ENCODE measurements at regions not wholly inside any gene's neighbourhood (a gene's known extent, or its start where the extent isn't known, plus 50 kb on each side); places are given as distances from the start of the nearest gene placed in this dataset.
"Not testable (repeated sequence)": the region's sequence is repeated elsewhere in the genome, so short reads cannot be mapped to it uniquely, and the experiment has no call there.

- peak; percentile 47 for DNase-seq
Measured at GRCh38 chr14:34081576-34082136, 130.8 kb upstream of the EGLN3 start.

GRCh38 chr14:34081101-34081575 is 130.3 kb upstream of the EGLN3 start:
- H3K4me3 Mint-ChIP-seq, result no peak overlapping the region
- no peaks in the 10 kb centered on the region; the same call in 1 of the 2 replicates for H3K36me3 Mint-ChIP-seq (ENCODE audit: low read depth)
- no peak for DNase-seq
- peaks cover 7% of the 10 kb centered on the region for H3K9me3 Mint-ChIP-seq
- H3K27ac Mint-ChIP-seq, result 0 out of 2 replicates have a peak overlapping the region, but pooled peaks have one; percentile 2
- H3K27me3 Mint-ChIP-seq (ENCODE audit: insufficient read depth), result peaks cover 5% of the 10 kb centered on the region; the same call in 1 of the 2 replicates
- peaks cover 17% of the 10 kb centered on the region for H3K4me1 Mint-ChIP-seq (ENCODE audit: low read depth)
- no peak for TF ChIP-seq CTCF (IDR thresholded peaks at IDR 0.05)

More at GRCh38 chr14:34081576-34082136, 130.8 kb upstream of the EGLN3 start:
- Mint-ChIP-seq H3K27ac (no peak overlapping the region), H3K4me1 (ENCODE audit: low read depth) (peaks cover 17% of the 10 kb centered on the region), H3K4me3 (no peak overlapping the region), H3K36me3 (ENCODE audit: low read depth) (no peaks in the 10 kb centered on the region; the same call in 1 of the 2 replicates), H3K9me3 (peaks cover 7% of the 10 kb centered on the region), H3K27me3 (ENCODE audit: insufficient read depth) (peaks cover 5% of the 10 kb centered on the region; the same call in 1 of the 2 replicates)
- no peak for TF ChIP-seq CTCF (IDR thresholded peaks at IDR 0.05)

GRCh38 chr14:34079643-34080042 is 128.8 kb upstream of the EGLN3 start:
- H3K9me3 Mint-ChIP-seq; H3K27ac Mint-ChIP-seq; H3K27me3 Mint-ChIP-seq (ENCODE audit: insufficient read depth); DNase-seq; H3K36me3 Mint-ChIP-seq (ENCODE audit: low read depth); H3K4me3 Mint-ChIP-seq: not testable (repeated sequence)
- peaks cover 17% of the 10 kb centered on the region for H3K4me1 Mint-ChIP-seq (ENCODE audit: low read depth)

GRCh38 chr14:34078117-34078743 is 127.4 kb upstream of the EGLN3 start:
- DNase-seq, result no peak
- H3K36me3 Mint-ChIP-seq (ENCODE audit: low read depth), result no peaks in the 10 kb centered on the region; the same call in 1 of the 2 replicates
- H3K4me3 Mint-ChIP-seq, result no peak overlapping the region
- H3K4me1 Mint-ChIP-seq (ENCODE audit: low read depth), result peaks cover 17% of the 10 kb centered on the region
- TF ChIP-seq CTCF (IDR thresholded peaks at IDR 0.05), result no peak
- H3K27me3 Mint-ChIP-seq (ENCODE audit: insufficient read depth), result peaks cover 5% of the 10 kb centered on the region; the same call in 1 of the 2 replicates
- peaks cover 7% of the 10 kb centered on the region for H3K9me3 Mint-ChIP-seq
- no peak overlapping the region for H3K27ac Mint-ChIP-seq

GRCh38 chr14:34075826-34076225 is 125.0 kb upstream of the EGLN3 start:
- DNase-seq, result no peak
- H3K27me3 Mint-ChIP-seq (ENCODE audit: insufficient read depth), result 0 out of 2 replicates have a peak, but pooled peaks cover 2% of the 10 kb centered on the region
- no peak overlapping the region for H3K4me3 Mint-ChIP-seq
- H3K36me3 Mint-ChIP-seq (ENCODE audit: low read depth), result no peaks in the 10 kb centered on the region; the same call in 1 of the 2 replicates
- H3K4me1 Mint-ChIP-seq (ENCODE audit: low read depth), result peaks cover 2% of the 10 kb centered on the region; the same call in 1 of the 2 replicates
- no peak overlapping the region for H3K27ac Mint-ChIP-seq
- TF ChIP-seq CTCF (IDR thresholded peaks at IDR 0.05), result no peak
- H3K9me3 Mint-ChIP-seq, result peaks cover 15% of the 10 kb centered on the region
